ENCODE measurements at regions not wholly inside any gene's neighbourhood (a gene's known extent, or its start where the extent isn't known, plus 50 kb on each side); places are given as distances from the start of the nearest gene placed in this dataset.

DNA sequence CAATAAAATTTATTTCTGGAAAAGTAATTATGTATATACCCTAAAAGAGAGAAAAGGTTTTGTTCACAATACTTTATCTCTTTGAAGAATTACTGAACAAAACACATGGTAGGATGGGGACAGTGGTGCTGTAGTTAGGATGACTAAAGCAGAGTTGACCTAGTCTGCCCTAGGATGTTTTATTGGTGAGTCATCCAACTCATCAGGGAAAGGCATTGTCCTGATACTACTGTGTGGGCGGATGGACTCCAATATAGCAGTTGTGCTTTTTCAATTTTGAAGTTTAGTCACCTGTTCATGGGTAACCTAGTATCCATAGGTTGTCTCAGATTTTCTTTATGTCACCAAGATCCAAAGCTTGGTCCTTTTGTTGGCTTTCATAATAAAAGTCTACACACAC is 53.3 kb upstream of the EYS start:
- no peak for FAIRE-seq
- Histone ChIP-seq H3K9me3 (ENCODE audit: control insufficient read depth in 2 of 3, insufficient read depth in 1 of 3, low read length in 3 of 3) (no peaks in the 10 kb centered on the region), H3K4me3 (ENCODE audit: low read length in 3 of 3) (no peak overlapping the region), H3K27ac (ENCODE audit: low read depth in 2 of 2, low read length in 2 of 2) (no peak overlapping the region), H3K27me3 (ENCODE audit: control insufficient read depth, insufficient read depth, low read length) (no peaks in the 10 kb centered on the region), H3K9ac (ENCODE audit: low read length in 3 of 3) (no peak overlapping the region), H3K36me3 (ENCODE audit: control insufficient read depth in 2 of 3, insufficient read depth in 3 of 3, low read length in 3 of 3) (no peaks in the 10 kb centered on the region), H3K4me1 (ENCODE audit: control insufficient read depth in 2 of 3, insufficient read depth in 2 of 3, low read depth in 1 of 3, low read length in 3 of 3) (no peaks in the 10 kb centered on the region)
- no peak for DNase-seq
- TF ChIP-seq, protein P1, sequence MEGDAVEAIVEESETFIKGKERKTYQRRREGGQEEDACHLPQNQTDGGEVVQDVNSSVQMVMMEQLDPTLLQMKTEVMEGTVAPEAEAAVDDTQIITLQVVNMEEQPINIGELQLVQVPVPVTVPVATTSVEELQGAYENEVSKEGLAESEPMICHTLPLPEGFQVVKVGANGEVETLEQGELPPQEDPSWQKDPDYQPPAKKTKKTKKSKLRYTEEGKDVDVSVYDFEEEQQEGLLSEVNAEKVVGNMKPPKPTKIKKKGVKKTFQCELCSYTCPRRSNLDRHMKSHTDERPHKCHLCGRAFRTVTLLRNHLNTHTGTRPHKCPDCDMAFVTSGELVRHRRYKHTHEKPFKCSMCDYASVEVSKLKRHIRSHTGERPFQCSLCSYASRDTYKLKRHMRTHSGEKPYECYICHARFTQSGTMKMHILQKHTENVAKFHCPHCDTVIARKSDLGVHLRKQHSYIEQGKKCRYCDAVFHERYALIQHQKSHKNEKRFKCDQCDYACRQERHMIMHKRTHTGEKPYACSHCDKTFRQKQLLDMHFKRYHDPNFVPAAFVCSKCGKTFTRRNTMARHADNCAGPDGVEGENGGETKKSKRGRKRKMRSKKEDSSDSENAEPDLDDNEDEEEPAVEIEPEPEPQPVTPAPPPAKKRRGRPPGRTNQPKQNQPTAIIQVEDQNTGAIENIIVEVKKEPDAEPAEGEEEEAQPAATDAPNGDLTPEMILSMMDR (IDR thresholded peaks at IDR 0.05; ENCODE audit: borderline replicate concordance, extremely low read depth, insufficient read depth) = no peak
- intact Hi-C loops (cut with DNase I) = no loop called here
